Mesodermal cell (in vitro differentiated cells): ENCODE measurements at regions not wholly inside any gene's neighbourhood (a gene's known extent, or its start where the extent isn't known, plus 50 kb on each side); places are given as distances from the start of the nearest gene placed in this dataset.

Experiments
- H3K27ac ChIP-seq: 2 replicates; pipeline ENCODE4 v1.7.0; 2013; ENCODE audit warnings: mild to moderate bottlenecking, low read depth, low read length, moderate library complexity; ENCODE audit not compliant: severe bottlenecking
- H3K36me3 ChIP-seq: 2 replicates; pipeline ENCODE4 v1.7.1; 2013; ENCODE audit warnings: mild to moderate bottlenecking, low read length, moderate library complexity; ENCODE audit not compliant: control insufficient read depth, insufficient read depth
- H3K4me1 ChIP-seq: one replicate; pipeline ENCODE4 v1.7.1; 2013; ENCODE audit warnings: mild to moderate bottlenecking, low read length; ENCODE audit not compliant: insufficient read depth, control insufficient read depth, poor library complexity, severe bottlenecking
- H3K4me3 ChIP-seq: 2 replicates; pipeline ENCODE4 v1.7.0; 2013; ENCODE audit warnings: low read length, control low read depth, mild to moderate bottlenecking; ENCODE audit not compliant: insufficient read depth, poor library complexity, severe bottlenecking; ENCODE audit errors: extremely low read depth
- H3K9me3 ChIP-seq: 2 replicates; pipeline ENCODE4 v1.7.1; 2013; ENCODE audit warnings: mild to moderate bottlenecking, low read length, moderate library complexity; ENCODE audit not compliant: control insufficient read depth
- WGBS, 2 experiments: methylation state at CpG; one replicate each; pipeline ENCODE4 v1.1.5; 2013; ENCODE audit warnings: missing lambda C conversion rate in 2 of 2; ENCODE audit not compliant: insufficient coverage in 2 of 2; 5-methylcytosine and 5-hydroxymethylcytosine counted together

DNA sequence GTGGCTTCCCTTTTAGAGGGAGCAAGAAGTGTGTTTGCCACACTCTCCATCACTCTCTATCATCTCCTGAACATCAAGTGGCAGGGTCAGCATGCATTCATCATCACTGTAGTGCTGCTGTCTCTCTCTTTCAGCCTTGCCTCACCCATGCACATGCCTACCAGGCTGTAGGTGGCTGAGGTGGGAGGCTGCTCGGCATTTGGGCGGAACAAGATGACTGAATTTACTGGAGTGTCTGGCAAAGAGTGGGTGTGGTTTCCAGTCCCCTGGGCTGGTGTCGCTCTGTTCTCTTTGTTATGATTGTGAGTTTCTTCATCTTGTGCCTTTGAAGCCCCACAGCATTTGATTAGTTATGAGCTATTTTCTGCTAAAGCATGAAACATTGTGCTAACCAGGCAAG, 541.9 kb upstream of the EEF2KMT start:
- no peaks in the 10 kb centered on the region for H3K4me1 ChIP-seq
- H3K9me3 ChIP-seq: no peaks in the 10 kb centered on the region
- no peak overlapping the region for H3K4me3 ChIP-seq
- H3K27ac ChIP-seq: no peak overlapping the region
- 80 to 81% methylated on average over 1 to 3 of the region's 3 CpGs for WGBS, 2 experiments
- H3K36me3 ChIP-seq: no peaks in the 10 kb centered on the region

DNA sequence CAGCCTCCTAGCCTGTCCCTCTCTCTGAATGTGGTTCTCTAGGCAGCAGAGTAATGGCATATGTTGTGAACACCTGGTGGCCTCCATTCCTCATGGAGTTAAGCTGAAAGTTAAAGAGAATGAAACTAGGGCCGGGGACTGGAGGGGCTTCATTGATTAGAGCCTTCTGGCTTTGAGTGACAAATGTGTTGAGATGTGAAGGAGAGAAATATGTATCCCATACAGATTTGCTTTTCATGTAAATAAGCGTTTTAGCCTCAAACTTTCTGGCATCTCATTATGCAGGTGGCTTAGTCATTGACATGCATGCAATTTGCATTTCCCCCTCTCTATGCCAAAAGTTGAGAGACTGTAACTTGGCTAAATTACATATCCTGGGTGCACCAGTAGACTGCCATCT, 537.7 kb upstream of the EEF2KMT start:
- Histone ChIP-seq H3K4me3 (no peak overlapping the region), H3K4me1 (no peaks in the 10 kb centered on the region), H3K36me3 (no peaks in the 10 kb centered on the region), H3K9me3 (no peaks in the 10 kb centered on the region), H3K27ac (no peak overlapping the region)
- WGBS, 2 experiments: 72 to 83% methylated on average over 1 to 2 of the region's 2 CpGs

DNA sequence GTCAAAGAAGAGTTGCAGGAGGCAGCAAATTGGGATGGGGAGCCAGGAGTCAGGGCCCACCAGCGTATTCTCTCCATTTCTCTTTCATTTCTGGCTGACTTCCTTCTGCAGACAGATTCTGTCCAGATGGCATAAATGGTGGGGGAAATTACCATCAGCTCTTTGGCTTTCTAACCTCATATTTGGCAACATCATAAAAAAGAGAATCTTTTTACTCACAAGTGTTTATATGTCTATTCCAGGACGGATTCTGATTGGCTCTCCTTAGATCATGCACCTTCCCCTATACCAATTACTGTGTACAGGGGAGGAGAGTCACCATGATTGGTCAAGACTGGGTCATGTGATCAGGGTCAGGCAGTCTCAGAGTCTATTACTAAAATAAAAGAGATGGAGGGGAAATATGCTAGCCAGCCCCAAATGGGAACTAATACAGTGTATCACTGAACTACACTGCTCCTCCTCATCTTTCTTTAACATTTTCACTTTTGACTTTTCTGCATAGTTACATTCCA, 537.1 kb upstream of the EEF2KMT start:
- H3K36me3 ChIP-seq: no peaks in the 10 kb centered on the region
- no peak overlapping the region for H3K4me3 ChIP-seq
- WGBS, 2 experiments: no CpG with 5 or more reads among the region's 2 CpGs
- H3K27ac ChIP-seq: no peak overlapping the region
- no peaks in the 10 kb centered on the region for H3K9me3 ChIP-seq
- no peaks in the 10 kb centered on the region for H3K4me1 ChIP-seq

DNA sequence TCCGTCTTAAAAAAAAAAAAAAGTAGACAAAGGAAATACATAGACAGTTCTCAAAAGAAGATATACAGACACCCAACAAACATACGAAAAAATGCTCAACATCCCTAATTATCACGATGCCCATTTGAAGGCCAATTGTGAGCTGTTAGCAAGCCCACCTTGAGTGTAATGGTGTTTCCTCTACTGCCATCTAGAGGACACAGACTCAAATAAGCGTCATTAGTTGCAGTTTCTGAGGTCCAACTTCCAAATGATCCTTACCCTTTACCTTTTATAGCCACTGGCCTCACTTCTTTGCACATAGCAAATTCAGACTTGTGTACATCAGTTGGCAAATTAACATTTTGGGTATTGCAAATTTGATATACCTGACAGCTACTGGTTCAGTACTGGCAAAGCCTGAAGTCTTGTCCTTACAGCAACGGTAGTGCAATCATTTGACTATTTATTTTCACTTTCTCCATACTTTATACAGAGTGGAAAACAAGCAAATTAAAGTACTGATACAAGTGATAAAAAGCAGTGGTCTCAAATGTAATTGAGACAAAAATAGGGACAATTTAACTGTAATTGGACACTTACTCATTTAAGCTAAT, 536.3 kb upstream of the EEF2KMT start:
- Histone ChIP-seq H3K4me3 (no peak overlapping the region), H3K4me1 (no peaks in the 10 kb centered on the region), H3K27ac (no peak overlapping the region), H3K9me3 (no peaks in the 10 kb centered on the region), H3K36me3 (no peaks in the 10 kb centered on the region)
- 10 to 11% methylated on average over 3 of the region's 5 CpGs for WGBS, 2 experiments

DNA sequence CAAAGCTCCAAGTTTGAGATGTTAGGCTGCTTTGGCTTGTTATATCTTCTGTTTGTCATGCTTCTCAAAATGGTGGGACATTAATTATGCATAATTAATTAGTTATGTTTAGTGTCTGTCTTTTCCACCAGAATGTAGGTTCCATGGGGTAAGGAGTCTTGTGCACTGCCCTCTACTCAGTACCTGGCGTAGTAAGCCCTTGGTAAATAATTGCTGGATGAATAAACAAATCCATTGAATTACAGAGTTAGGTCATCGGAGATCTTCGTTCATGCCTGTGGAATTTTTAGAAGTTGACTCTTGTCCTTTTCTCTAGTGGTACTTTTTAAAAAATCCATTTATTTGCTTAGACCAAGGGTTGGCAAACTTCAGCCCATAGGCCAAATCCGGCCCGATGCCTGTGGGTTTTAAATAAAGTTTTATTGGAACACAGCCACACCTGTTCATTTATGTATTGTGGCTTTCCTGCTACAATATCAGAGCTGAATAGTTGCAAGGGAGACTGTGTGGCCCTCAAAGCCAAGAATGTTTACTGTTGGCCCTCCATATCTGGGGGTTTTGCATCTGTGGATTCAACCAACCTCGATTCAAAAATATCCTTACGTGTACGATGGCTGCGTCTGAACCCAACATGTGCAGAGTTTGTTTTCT, 524.8 kb upstream of the EEF2KMT start:
- Histone ChIP-seq H3K9me3 (no peaks in the 10 kb centered on the region), H3K36me3 (no peaks in the 10 kb centered on the region), H3K4me3 (no peak overlapping the region), H3K4me1 (no peaks in the 10 kb centered on the region), H3K27ac (no peak overlapping the region)
- WGBS, 2 experiments: 90 to 94% methylated on average over 7 to 8 of the region's 9 CpGs

DNA sequence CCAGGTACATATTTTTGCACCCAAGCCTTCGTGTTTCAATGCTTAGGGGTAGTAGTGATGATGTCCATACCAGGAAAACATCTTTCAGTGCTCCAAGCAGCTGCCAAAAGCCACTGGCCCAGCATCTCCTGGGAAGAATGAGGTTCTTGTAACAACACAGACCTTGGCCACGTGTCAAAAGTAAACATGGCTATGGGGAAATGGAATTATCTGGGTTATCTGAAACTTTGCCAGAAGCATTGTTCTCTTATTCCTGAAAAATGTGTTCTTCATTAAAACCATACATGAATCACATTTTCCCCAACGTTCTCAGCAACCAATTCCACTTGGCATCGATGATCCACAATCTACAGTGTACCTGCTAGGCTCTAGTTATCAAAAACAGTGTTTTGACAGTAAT, 524.2 kb upstream of the EEF2KMT start:
- Histone ChIP-seq H3K36me3 (no peaks in the 10 kb centered on the region), H3K27ac (no peak overlapping the region), H3K9me3 (no peaks in the 10 kb centered on the region), H3K4me1 (no peaks in the 10 kb centered on the region), H3K4me3 (no peak overlapping the region)
- 80 to 84% methylated on average over 1 to 3 of the region's 4 CpGs for WGBS, 2 experiments

DNA sequence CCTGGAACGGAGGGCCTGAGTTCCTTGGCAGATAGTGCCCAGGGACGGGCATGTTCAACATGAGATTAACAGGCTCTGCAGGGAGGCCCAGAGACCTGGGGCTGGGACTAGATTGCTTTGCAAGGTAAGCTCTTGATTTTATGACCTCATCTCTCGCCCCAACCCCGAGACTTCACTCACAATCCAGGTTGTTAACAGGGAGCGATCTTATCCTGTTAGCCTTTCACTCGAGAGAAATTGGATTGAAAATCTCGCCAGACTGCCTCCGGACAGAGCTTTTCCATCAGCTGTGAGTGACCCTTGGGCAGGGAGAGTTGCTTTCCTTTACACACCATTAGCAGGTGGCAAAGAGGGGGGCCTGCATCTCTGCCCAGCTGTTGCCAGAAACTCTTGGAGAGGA, 521.7 kb upstream of the EEF2KMT start:
- no peak overlapping the region for H3K4me3 ChIP-seq
- no peaks in the 10 kb centered on the region for H3K36me3 ChIP-seq
- H3K27ac ChIP-seq: no peak overlapping the region
- H3K4me1 ChIP-seq: no peaks in the 10 kb centered on the region
- WGBS, 2 experiments: 79 to 82% methylated on average over 7 to 8 of the region's 8 CpGs
- no peaks in the 10 kb centered on the region for H3K9me3 ChIP-seq

DNA sequence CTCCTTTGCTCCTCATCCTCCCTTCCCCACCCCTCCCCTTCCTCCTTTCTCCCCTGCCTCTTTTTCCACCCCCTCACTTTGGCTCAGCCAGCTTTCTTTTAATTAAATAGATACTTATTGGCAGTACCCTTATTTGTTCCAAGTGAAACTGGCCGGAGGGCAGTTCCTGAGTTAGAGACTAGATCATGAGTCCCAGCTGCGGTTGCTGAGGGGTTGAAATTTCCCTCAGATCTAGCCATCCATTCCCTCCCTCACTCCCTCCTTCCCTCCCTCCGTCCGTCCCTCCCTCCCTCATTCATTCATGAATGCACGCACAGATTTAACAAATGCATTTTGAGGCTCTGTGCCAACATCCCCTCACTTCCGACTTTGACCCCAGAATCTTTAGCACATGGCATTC, 519.2 kb upstream of the EEF2KMT start:
- Histone ChIP-seq H3K27ac (no peak overlapping the region), H3K4me1 (no peaks in the 10 kb centered on the region), H3K36me3 (no peaks in the 10 kb centered on the region), H3K9me3 (no peaks in the 10 kb centered on the region), H3K4me3 (no peak overlapping the region)
- 70 to 72% methylated on average over 5 of the region's 6 CpGs for WGBS, 2 experiments

DNA sequence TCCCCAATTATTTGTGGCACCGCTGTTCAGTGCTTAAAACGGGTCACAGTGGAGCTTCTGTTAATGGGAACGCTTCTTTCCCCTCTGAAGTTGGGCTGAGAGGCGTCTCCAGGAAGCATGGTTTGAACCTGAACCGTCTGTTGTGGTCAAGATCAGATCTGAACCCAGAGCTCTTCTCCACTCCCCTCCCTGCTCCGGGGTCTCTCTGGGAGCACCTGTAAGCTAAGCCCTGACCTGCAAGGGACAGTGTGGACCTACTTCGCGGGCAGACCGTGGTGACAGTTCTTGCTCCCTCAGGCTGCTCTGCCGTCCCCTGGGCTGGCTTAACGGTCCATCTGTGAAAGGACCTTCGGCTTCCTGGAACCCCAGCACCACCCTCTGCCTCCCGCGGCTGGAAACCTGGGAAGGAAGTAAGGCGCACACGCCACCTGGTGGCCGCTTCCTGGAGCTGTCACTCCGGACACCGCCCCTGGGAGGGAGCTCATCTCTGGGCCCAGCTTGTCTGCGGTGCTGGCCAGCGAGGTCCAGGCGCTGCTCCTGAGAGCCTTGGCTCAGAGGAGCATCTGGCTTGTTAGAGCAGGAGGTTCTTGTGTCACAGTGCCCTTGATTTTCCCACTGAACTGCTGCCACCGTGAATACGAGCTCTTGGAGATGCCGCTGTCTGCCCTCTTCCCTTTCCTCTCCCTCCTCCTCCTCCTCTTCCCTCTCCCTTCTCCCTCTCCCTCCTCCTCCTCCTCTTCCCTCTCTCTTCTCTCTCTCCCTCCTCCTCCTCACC, 518.5 kb upstream of the EEF2KMT start:
- WGBS, 2 experiments: 19 to 22% methylated on average over 16 to 23 of the region's 25 CpGs
- Histone ChIP-seq H3K9me3 (no peaks in the 10 kb centered on the region), H3K4me3 (no peak overlapping the region)

DNA sequence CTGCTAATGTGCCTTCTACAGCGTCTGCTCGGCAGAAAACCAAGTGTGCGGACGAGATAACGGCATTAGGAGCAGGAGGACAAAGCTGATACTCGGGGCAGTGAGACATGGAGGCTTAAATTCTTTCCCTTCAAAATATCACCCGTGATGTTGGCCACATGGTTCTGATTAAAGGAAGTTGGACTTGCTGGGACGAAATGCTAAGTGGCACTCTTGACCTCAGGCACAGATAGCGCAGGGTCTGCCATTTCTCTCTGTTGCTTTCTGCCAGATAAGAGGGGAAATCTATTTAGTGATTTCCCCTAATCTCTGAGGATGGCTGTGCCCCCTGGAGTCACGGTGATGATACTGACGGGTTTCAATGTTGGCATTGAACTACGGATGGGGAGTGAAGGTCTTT, 509.6 kb upstream of the EEF2KMT start:
- H3K4me3 ChIP-seq: no peak overlapping the region
- 80 to 83% methylated on average over 11 of the region's 12 CpGs for WGBS, 2 experiments
- H3K9me3 ChIP-seq: no peaks in the 10 kb centered on the region
- no peaks in the 10 kb centered on the region for H3K36me3 ChIP-seq
- H3K27ac ChIP-seq: no peak overlapping the region
- H3K4me1 ChIP-seq: no peaks in the 10 kb centered on the region

More for the DNA sequence above, 518.5 kb upstream of the EEF2KMT start:
- Histone ChIP-seq H3K4me1 (no peaks in the 10 kb centered on the region), H3K36me3 (no peaks in the 10 kb centered on the region), H3K27ac (no peak overlapping the region)

DNA sequence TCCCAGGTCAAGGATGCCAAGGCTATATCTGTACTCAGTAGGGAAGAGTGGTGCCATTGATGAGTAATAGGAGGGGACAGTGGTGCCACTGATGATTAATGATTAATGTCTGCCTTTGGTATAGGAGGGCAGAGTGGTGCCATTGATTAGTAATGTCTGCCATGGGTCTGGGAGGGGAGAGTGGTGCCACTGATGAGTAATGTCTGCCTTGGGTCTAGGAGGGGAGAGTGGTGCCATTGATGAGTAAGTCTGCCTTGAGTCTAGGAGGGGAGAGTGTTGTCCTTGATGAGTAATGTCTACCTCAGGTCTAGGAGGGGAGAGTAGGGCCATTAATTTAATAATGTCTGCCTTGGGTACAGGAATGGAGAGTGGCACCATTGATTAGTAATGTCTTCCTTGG, 507.8 kb upstream of the EEF2KMT start:
- Histone ChIP-seq H3K27ac (no peak overlapping the region), H3K9me3 (no peaks in the 10 kb centered on the region), H3K4me3 (no peak overlapping the region), H3K36me3 (no peaks in the 10 kb centered on the region), H3K4me1 (no peaks in the 10 kb centered on the region)
